Natural killer cell treated with Interleukin-12 subunit alpha and Interleukin-12 subunit beta and Interleukin-15 and Interleukin-18, amount 100 ng/mL, for 72 hours (primary cell): ENCODE measurements at regions not wholly inside any gene's neighbourhood (a gene's known extent, or its start where the extent isn't known, plus 50 kb on each side); places are given as distances from the start of the nearest gene placed in this dataset.
"Not testable (repeated sequence)": the region's sequence is repeated elsewhere in the genome, so short reads cannot be mapped to it uniquely, and the experiment has no call there.

Source experiments
- ATAC-seq, 2 donors: fragments of 150-1000 bp; cut with Tn5 transposase in 1 of 2; sonication (Bioruptor Pico), chemical (Tn5 transposase) in 1 of 2; 2 replicates each; pipeline ENCODE4 v1.10.0; 2021
- DNase-seq: peaks from one replicate; pipeline ENCODE4 v3.0.0; 2022; ENCODE audit warnings: low spot score
- H3K27ac Mint-ChIP-seq, 2 donors: 1 replicate in 1 of 2; 2 replicates in 1 of 2; pipeline ENCODE4 v1.8.0; 2022; ENCODE audit warnings: mixed read lengths in 2 of 2, mild to moderate bottlenecking in 1 of 2, moderate library complexity in 1 of 2
- H3K27me3 Mint-ChIP-seq, 2 donors: 1 replicate in 1 of 2; 2 replicates in 1 of 2; pipeline ENCODE4 v1.8.0; 2022; ENCODE audit warnings: mixed read lengths in 2 of 2
- H3K36me3 Mint-ChIP-seq: one replicate; pipeline ENCODE4 v1.8.0; 2022; ENCODE audit warnings: mixed read lengths
- H3K4me1 Mint-ChIP-seq, 2 donors: 1 replicate in 1 of 2; 2 replicates in 1 of 2; pipeline ENCODE4 v1.8.0; 2022; ENCODE audit warnings: low read depth in 2 of 2, mixed read lengths in 2 of 2, mild to moderate bottlenecking in 1 of 2
- H3K4me3 Mint-ChIP-seq: one replicate; pipeline ENCODE4 v1.8.0; 2022; ENCODE audit warnings: mixed read lengths
- H3K9me3 Mint-ChIP-seq: 2 replicates; pipeline ENCODE4 v1.8.0; 2022; ENCODE audit warnings: mixed read lengths

DNA sequence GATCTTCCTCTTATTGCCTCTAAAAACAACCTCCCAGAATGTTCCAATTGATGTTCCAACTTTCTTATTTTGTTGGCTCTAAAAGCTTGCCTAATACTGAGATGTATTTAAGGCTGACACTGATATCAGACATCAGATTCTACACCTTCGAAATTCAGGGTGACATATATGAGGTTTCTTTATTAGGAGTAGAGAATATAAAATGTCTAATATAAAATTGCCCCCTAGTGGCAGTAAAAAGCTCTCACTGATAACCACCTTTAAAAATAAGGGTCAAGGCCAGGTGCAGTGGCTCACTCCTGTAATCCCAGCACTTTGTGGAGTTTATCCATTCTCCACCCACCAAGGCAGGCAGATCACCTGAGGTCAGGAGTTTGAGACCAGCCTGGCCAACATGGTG lies 789.7 kb upstream of the SLC39A10 start:
- no peak overlapping the region for H3K4me3 Mint-ChIP-seq
- ATAC-seq (no peak), DNase-seq (no peak)
- H3K4me1 Mint-ChIP-seq = no peaks in the 10 kb centered on the region
- no peaks in the 10 kb centered on the region for H3K36me3 Mint-ChIP-seq
- H3K27ac Mint-ChIP-seq = no peak overlapping the region
- no peaks in the 10 kb centered on the region for H3K27me3 Mint-ChIP-seq
- H3K9me3 Mint-ChIP-seq = no peaks in the 10 kb centered on the region

DNA sequence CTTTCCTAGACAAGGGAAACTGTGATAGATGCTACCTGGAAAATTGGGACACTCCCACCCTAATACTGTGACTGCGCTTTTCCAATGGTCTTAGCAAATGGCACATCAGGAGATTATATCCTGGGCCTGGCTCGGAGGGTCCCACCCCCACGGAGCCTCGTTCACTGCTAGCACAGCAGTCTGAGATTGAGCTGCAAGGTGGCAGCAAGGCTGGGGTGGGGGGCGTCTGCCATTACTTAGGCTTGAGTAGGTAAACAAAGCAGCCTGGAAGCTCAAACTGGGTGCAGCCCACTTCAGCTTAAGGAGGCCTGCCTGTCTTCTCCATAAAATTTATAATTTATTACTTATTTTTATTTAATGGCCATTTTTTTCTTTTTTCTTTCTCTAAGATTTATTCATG lies 802.1 kb upstream of the SLC39A10 start:
- H3K27ac Mint-ChIP-seq = no peak overlapping the region
- ATAC-seq = no peak
- no peaks in the 10 kb centered on the region for H3K4me1 Mint-ChIP-seq
- DNase-seq = no peak
- no peaks in the 10 kb centered on the region for H3K36me3 Mint-ChIP-seq
- no peak overlapping the region for H3K4me3 Mint-ChIP-seq
- no peaks in the 10 kb centered on the region for H3K27me3 Mint-ChIP-seq
- H3K9me3 Mint-ChIP-seq = peaks cover 6% of the 10 kb centered on the region

DNA sequence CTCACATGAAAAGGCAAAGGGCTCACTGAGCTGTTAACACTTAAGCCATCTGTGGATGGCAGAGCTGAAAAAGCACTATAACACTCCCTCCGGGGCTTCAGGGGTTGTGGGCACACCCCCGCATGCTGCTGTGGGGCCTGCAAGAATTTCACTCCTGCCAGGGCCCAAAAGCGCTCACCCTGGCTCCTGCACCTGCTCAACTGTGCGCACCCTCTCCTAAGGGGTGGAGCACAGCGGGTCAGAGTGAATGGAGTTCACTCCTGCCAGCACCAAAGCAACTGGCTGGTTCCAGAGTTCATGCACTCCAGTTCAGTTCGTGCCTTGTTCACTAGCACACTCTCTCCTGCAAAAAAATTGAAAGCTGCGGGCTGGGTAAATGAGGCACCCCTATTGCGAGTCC lies 814.2 kb upstream of the SLC39A10 start:
- ATAC-seq (no peak), DNase-seq (no peak)
- Mint-ChIP-seq H3K4me3 (no peak overlapping the region), H3K9me3 (peaks cover 3% of the 10 kb centered on the region), H3K36me3 (no peaks in the 10 kb centered on the region), H3K27ac (no peak overlapping the region), H3K4me1 (no peaks in the 10 kb centered on the region), H3K27me3 (no peaks in the 10 kb centered on the region)

DNA sequence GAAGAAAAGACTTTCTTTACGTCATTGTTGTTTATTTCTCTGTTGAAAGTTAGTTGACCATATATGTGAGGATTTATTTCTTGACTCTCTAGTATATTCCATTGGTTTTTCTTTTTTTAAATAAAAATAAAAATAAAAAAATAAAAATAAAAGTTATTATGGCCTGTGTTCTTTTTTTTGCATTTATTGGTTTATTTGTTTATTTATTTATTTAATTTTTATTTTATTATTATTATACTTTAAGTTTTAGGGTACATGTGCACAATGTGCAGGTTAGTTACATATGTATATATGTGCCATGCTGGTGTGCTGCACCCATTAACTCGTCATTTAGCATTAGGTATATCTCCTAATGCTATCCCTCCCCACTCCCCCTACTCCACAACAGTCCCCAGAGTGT lies 822.7 kb upstream of the SLC39A10 start:
- not testable (repeated sequence) for ATAC-seq, DNase-seq, H3K27ac Mint-ChIP-seq, H3K27me3 Mint-ChIP-seq, H3K4me3 Mint-ChIP-seq, H3K36me3 Mint-ChIP-seq, H3K4me1 Mint-ChIP-seq, H3K9me3 Mint-ChIP-seq

DNA sequence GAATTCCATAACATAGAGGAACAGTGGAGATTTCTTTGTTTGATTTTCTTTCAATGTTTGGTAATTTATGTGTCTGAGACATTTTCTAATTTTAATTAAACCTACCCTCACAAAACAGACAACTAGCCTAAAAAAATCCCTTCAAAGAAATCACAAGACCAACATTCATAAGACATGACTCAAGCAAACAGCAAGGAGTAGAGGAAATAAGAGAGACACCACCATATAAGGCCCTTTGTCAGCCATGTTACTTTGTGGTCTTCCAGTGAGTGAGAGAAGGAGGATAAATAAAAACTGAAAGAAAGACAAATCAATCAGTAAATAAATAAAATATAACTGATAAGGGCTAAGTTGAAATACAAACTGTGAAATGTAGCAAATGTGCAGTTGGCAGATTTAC lies 830.8 kb upstream of the SLC39A10 start:
- H3K27me3 Mint-ChIP-seq = no peaks in the 10 kb centered on the region
- no peak overlapping the region for H3K4me3 Mint-ChIP-seq
- ATAC-seq (no peak), DNase-seq (no peak)
- H3K36me3 Mint-ChIP-seq = no peaks in the 10 kb centered on the region
- H3K4me1 Mint-ChIP-seq = no peaks in the 10 kb centered on the region
- H3K9me3 Mint-ChIP-seq = no peaks in the 10 kb centered on the region
- H3K27ac Mint-ChIP-seq = no peak overlapping the region

DNA sequence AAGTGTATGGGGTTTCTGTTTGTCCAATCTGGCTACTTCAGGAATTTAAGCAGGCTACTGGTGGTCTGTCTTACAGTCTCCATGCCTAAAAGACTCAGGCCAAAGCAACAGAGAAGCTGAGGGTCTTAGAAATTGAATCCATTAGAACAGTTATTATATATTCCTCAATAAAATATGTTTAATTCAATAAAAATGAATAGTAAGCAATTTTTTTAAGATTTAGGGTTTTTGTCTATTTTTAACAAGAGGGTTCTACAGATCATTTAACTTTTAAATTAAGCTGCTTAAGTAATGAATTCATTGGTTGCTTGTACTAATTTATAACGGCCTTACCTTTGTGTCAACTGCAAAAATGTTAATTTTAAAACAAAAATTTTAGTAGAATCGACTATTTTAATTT lies 832.6 kb upstream of the SLC39A10 start:
- ATAC-seq = no peak
- Mint-ChIP-seq H3K4me1 (no peaks in the 10 kb centered on the region), H3K4me3 (no peak overlapping the region), H3K9me3 (no peaks in the 10 kb centered on the region), H3K27ac (no peak overlapping the region), H3K27me3 (no peaks in the 10 kb centered on the region), H3K36me3 (no peaks in the 10 kb centered on the region)
- DNase-seq = no peak

DNA sequence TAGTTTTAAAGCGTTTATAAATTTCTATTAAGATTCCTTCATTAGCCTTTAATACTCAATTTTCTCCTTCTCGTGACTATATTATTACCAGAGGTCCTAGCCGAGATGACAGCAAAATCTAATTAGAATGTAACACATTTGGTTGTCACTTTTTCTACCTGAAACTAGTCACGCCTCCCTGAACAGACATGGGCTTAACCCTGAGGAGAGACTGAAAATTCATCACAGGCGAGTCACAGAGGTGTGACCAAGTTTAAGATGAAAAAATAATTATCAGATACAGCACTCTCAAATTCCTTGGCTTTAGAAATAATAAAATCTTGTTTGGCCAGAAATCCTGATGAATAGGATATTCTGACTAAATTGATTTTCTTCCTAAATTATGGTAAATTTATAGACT lies 834.4 kb upstream of the SLC39A10 start:
- Mint-ChIP-seq H3K27me3 (no peaks in the 10 kb centered on the region), H3K27ac (no peak overlapping the region), H3K9me3 (no peaks in the 10 kb centered on the region), H3K4me1 (no peaks in the 10 kb centered on the region), H3K36me3 (no peaks in the 10 kb centered on the region), H3K4me3 (no peak overlapping the region)
- DNase-seq (no peak), ATAC-seq (no peak)

DNA sequence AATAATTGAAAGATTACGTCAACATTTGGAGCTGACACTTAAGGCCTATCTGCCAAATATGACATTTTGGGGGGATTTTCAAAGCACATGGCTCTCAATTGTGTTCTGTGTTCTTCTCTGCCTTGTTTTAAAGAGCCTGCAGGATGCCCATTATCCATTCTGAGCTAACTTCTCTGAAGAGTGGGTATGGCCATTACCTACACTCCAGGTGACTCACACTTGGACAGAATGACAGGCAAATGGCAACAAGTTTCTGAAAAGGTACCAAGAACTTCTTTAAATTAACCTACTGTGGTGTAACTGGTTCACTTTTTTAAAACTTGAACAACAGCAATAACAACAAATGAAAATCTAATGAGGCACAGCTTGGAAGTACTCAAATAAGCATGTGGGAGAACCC lies 834.9 kb upstream of the SLC39A10 start:
- Mint-ChIP-seq H3K9me3 (no peaks in the 10 kb centered on the region), H3K4me3 (no peak overlapping the region), H3K36me3 (no peaks in the 10 kb centered on the region), H3K4me1 (no peaks in the 10 kb centered on the region), H3K27me3 (no peaks in the 10 kb centered on the region), H3K27ac (no peak overlapping the region)
- DNase-seq (no peak), ATAC-seq (no peak)

DNA sequence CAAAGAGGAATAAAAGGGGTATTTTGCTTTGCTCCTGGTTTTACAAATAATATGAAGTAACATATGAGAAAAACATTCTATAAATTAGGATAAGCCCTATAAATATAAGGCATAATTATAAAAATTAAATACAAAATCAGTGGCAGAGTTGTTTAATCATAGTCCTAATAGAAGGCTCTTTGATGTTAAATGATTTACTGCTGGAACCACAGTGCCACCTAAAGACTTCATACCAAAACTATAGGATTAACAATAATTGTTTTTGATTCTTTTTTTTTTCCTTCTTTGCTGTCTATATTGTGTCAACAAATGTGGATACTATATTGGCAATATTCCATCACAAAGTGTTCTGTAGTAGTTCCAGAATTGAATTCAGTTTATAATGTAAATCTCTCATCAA lies 837.7 kb upstream of the SLC39A10 start:
- ATAC-seq (no peak), DNase-seq (no peak)
- Mint-ChIP-seq H3K4me1 (no peaks in the 10 kb centered on the region), H3K36me3 (no peaks in the 10 kb centered on the region), H3K27ac (no peak overlapping the region), H3K27me3 (no peaks in the 10 kb centered on the region), H3K4me3 (no peak overlapping the region), H3K9me3 (no peaks in the 10 kb centered on the region)

DNA sequence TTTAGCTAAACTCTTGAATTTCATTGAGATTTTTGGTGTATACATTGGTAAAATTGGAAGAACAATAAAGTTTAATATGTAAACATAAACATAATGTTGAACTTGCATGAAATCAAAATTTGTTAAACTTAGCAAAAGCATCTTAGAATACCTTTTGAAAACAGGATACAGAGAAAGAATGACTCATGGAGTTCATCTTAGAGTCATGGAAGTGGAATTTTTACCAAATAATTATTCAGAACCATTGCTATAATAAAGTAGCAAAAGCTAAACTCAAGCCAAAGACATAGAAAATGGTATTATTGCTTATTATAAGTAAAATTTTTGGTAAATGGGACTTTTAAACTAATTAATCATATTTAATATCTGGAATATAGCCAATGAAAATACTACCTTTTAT lies 841.6 kb upstream of the SLC39A10 start:
- Mint-ChIP-seq H3K27me3 (no peaks in the 10 kb centered on the region), H3K4me1 (no peaks in the 10 kb centered on the region), H3K36me3 (no peaks in the 10 kb centered on the region), H3K27ac (no peak overlapping the region), H3K4me3 (no peak overlapping the region), H3K9me3 (no peaks in the 10 kb centered on the region)
- DNase-seq (no peak), ATAC-seq (no peak)

DNA sequence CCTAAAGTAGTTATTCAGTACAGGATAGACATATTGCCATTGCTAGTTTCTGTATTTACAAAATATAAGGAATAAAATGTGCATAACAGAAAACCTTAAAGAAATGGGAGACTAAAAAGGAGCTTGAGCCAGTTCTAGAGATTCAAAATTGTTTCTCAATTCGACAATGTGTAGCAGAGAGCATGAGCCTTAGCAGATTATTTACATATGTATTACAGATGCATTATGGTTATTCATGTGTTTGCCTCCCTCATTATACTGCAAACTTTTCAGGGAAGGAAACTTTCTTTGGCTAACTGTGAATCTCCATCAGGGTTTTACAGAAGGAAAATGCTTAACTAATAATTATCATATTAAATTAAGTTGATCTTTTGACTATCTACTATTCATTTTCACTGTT lies 854.4 kb upstream of the SLC39A10 start:
- H3K4me1 Mint-ChIP-seq = no peaks in the 10 kb centered on the region
- peaks cover 13% of the 10 kb centered on the region for H3K9me3 Mint-ChIP-seq
- ATAC-seq = no peak
- H3K27me3 Mint-ChIP-seq = no peaks in the 10 kb centered on the region
- no peaks in the 10 kb centered on the region for H3K36me3 Mint-ChIP-seq
- no peak overlapping the region for H3K27ac Mint-ChIP-seq
- DNase-seq = no peak
- no peak overlapping the region for H3K4me3 Mint-ChIP-seq

DNA sequence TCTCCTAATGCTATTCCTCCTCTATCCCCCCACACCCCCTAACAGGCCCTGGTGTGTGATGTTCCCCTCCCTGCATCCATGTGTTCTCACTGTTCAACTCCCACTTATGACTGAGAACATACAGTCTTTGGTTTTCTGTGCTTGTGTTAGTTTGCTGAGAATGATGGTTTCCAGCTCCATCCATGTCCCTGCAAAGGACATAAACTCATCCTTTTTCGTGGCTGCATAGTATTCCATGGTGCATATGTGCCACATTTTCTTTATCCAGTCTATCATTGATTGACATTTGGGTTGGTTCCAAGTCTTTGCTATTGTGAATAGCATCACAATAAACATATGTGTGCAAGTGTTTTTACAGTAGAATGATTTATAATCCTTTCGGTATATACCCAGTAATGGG lies 870.0 kb upstream of the SLC39A10 start:
- not testable (repeated sequence) for H3K4me1 Mint-ChIP-seq, H3K27ac Mint-ChIP-seq, H3K9me3 Mint-ChIP-seq, ATAC-seq, H3K27me3 Mint-ChIP-seq, H3K4me3 Mint-ChIP-seq, DNase-seq, H3K36me3 Mint-ChIP-seq

DNA sequence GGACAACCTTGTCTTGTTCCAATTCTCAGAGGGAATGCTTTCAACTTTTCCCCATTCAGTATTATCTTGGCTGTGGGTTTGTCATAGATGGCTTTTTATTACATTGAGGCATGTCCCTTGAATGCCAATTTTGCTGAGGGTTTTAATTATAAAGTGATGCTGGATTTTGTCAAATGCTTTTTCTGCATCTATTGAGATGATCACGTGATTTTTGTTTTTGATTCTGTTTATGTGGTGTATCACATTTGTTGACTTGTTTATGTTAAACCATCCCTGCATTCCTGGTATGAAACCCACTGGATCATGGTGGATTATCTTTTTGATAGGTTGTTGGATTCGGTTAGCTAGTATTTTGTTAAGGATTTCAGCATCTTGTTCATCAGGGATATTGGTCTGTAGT lies 885.6 kb upstream of the SLC39A10 start:
- H3K27me3 Mint-ChIP-seq, H3K4me3 Mint-ChIP-seq, H3K36me3 Mint-ChIP-seq, H3K27ac Mint-ChIP-seq, H3K9me3 Mint-ChIP-seq, DNase-seq, H3K4me1 Mint-ChIP-seq, ATAC-seq: not testable (repeated sequence)

DNA sequence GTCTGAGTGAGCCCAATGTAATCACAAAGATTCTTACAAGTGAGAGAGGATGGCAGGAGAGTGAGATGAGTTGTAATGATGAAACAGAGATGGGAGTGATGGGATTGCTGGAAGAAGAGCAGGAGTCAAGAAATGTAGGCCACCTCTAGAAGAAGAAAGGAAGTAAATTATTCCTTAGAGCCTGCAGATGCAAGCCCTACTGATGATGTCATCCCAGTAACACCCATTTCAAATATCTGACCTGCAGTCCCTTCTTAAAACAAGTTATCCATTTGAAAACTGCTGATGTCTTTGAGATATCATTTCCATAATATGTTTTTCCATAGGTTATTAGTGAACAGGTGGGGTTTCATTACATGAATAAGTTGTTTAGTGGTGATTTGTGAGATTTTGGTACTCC lies 888.0 kb upstream of the SLC39A10 start:
- DNase-seq = no peak
- no peak overlapping the region for H3K4me3 Mint-ChIP-seq
- peaks cover 13% of the 10 kb centered on the region for H3K9me3 Mint-ChIP-seq
- H3K27ac Mint-ChIP-seq = no peak overlapping the region
- no peak for ATAC-seq
- H3K27me3 Mint-ChIP-seq = no peaks in the 10 kb centered on the region
- H3K4me1 Mint-ChIP-seq = no peaks in the 10 kb centered on the region
- H3K36me3 Mint-ChIP-seq = no peaks in the 10 kb centered on the region

DNA sequence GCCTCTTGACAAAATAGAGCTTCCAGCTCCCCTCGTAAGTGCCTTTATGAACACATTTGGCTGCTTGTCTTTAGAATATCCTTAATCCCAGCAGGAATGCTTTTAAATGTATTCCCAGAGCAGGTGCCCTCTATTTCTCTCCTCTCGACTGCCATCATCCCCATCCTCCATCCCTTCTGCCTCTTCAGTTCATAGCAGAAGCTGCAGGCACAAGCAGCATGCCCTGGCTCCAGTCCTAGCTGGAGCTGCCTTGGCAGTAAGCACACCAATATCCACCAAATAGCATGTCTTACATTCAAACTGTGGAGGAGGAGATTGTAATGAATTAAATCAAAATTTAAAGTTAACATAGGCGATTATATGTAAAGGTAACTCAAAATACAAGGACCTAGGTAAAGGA lies 891.3 kb upstream of the SLC39A10 start:
- no peaks in the 10 kb centered on the region for H3K36me3 Mint-ChIP-seq
- no peaks in the 10 kb centered on the region for H3K4me1 Mint-ChIP-seq
- ATAC-seq (no peak), DNase-seq (no peak)
- H3K27ac Mint-ChIP-seq = no peak overlapping the region
- H3K4me3 Mint-ChIP-seq = no peak overlapping the region
- H3K27me3 Mint-ChIP-seq = no peaks in the 10 kb centered on the region
- H3K9me3 Mint-ChIP-seq = peaks cover 14% of the 10 kb centered on the region

DNA sequence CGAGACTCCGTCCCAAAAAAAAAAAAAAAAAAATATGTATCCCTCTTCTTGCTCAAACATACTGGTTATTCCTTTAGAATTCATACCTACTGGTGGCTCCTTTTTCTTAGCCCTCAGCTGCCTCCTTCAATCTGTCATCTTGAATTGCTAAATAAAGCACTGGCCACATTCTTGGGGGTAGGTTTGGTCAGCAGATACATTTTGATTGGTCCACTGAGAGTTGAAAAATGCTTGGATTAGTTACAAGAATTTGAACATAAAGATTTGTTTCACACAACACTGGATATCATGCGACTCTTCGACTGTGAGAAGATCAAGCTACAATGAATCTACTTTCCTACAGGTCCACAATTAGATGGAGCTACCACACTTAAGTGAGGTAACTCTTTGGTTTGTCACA lies 906.1 kb upstream of the SLC39A10 start:
- no peaks in the 10 kb centered on the region for H3K4me1 Mint-ChIP-seq
- H3K36me3 Mint-ChIP-seq = no peaks in the 10 kb centered on the region
- ATAC-seq (no peak), DNase-seq (no peak)
- no peak overlapping the region for H3K27ac Mint-ChIP-seq
- no peaks in the 10 kb centered on the region for H3K27me3 Mint-ChIP-seq
- H3K4me3 Mint-ChIP-seq = no peak overlapping the region
- peaks cover 4% of the 10 kb centered on the region for H3K9me3 Mint-ChIP-seq
